Fibroblast of peridontal ligament (primary cell): ENCODE measurements at regions not wholly inside any gene's neighbourhood (a gene's known extent, or its start where the extent isn't known, plus 50 kb on each side); places are given as distances from the start of the nearest gene placed in this dataset.
"Not testable (repeated sequence)": the region's sequence is repeated elsewhere in the genome, so short reads cannot be mapped to it uniquely, and the experiment has no call there.

Source experiments
- DNase-seq: peaks from one replicate; pipeline ENCODE4 v3.0.0-alpha.2; 2010; ENCODE audit errors: extremely low read depth

- no peak for DNase-seq
Measured at GRCh38 chr20:4635781-4636180, 50.5 kb upstream of the PRNP start.

DNA sequence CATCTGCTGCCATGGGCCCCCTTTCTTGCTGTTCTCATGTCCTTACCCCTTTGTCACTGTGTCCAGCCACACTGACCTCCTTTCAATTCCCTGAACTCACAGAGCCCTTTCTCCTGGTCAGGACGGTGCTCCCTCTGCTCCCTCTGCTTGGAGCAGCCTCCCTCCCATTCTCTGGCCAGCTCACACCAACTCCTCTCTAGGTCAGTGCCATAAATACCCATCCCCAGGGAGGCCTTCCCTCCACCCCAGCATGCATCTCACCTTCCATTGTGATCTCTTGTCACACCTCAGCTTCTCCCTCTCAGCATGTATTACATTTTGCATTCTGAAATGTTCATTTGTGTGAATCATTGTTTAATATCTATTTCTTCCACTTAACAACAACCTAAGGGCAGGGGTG, 50.9 kb upstream of the PRNP start:
- DNase-seq, result no peak

- DNase-seq, result peak; percentile 97
Measured at GRCh38 chr20:4633780-4634179, 52.5 kb upstream of the PRNP start.

DNA sequence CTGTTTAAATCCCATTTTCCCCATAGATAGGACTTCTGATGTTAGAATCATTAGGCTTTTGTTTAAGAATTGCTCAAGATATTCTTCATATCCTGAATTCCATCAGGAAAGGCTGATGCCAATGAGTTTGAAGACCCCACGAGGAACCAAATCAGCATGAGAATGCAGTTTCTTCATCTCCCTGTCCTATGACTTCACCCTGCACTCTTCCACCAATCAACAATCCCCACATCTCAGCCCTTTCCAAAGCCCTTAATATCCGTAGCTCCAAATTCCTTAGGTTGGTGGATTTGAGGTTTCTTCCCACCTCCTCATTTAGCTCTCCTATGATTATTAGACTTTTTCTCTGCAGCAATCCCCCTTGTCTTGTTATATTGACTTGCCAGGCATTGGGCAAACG, 52.9 kb upstream of the PRNP start:
- peak; percentile 81 for DNase-seq

DNA sequence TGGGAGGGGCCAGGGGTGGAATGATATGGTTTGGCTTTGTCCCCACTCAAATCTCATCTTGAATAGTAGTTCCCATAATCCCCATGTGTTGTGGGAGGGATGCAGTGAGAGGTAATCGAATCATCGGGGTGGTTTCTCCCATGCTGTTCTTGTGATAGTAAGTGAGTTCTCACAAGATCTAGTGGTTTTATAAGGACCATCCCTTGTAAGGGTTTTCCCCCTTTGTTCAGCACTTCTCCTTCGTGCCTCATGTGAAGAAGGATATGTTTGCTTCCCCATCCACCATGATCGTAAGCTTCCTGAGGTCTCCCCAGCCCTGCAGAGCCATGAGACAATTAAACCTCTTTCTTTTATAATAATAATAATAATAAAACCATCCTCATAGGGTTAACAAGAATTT, 53.4 kb upstream of the PRNP start:
- DNase-seq, result no peak

DNA sequence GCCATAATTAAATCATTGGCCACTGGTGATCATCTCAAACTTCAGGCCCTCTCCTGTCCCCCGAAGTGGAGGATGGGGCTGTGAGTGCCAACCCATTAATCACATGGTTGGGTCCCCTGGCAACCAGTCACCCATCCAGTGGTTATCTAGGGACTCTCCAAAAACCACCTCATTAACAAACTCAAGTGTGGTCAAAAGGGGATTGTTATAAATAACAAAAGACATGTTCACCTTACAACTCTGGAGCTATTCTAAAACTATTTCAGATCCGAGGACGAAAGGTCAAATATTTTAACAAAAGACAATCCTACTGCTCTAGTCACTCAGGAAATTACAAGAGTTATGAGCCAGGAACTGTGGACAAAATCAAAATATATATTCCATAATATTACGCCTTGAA, 60.0 kb upstream of the PRNP start:
- DNase-seq, result no peak

DNA sequence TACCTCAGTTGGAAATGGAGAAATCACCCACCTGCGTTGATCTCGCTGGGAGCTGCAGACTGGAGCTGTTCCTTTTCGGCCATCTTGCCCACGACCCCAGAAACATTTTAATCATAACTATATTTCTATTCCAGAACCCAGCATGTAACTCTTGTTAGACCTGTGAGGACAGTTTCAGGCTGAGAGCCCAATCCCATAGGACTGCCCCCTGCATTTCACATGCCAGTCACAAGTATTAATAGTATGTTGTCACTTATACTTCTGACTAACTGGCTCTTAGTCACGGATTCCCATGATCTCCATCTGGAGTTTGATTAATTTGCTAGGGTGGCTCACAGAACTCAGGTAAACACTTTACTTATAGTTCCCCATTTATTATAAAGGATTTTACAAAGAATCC, 60.6 kb upstream of the PRNP start:
- no peak for DNase-seq

DNA sequence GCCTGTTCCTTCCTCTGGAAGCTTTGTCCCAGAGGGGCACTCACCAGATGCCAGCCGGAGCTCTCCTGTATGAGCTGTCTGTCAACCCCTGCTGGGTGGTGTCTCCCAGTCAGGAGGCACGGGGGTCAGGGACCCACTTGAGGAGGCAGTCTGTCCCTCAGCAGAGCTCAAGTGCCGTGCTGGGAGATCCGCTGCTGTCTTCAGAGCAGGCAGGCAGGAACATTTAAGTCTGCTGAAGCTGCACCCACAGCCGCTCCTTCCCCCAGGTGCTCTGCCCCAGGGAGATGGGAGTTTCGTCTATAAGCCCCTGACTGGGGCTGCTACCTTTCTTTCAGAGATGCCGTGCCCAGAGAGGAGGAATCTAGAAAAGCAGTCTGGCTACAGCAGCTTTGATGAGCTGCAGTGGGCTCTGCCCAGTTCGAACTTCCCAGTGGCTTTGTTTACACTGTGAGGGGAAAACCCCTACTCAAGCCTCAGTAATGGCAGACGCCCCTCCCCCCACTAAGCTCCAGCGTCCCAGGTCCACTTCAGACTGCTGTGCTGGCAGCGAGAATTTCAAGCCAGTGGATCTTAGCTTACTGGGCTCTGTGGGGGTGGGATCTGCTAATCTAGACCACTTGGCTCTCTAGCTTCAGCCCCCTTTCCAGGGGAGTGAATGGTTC, 61.5 kb upstream of the PRNP start:
- not testable (repeated sequence) for DNase-seq

DNA sequence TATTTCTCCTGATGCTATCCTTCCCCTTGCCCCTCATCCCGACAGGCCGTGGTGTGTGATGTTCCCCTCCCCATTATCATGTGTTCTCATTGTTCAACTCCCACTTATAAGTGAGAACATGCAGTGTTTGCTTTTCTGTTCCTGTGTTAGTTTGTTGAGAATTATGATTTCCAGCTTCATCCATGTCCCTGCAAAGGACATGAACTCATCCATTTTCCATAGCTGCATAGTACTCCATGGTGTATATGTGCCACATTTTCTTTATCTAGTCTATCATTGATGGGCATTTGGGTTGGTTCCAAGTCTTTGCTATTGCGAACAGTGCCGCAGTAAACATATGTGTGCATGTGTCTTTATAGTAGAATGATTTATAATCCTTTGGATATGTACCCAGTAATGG, 67.1 kb upstream of the PRNP start:
- not testable (repeated sequence) for DNase-seq

DNA sequence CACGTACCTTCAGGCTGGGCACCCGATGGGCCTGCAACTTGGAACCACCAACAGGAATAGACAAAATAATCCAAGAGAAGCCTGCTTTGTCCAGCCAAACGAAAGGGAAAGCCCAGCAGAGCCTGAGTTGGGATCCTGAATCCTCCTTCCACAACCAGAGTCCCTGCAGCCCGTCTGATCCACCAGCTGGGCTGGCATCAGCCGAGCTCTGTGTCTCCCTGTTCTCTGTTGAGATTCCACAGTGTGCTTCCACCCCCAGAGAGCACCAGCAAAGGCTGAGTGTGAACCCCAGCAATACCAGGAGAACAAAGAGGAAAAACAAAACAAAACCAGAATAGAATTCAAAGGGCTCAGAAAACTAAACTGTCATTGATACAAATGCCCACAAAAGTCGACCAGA, 68.8 kb upstream of the PRNP start:
- DNase-seq, result no peak

- no peak for DNase-seq
Measured at GRCh38 chr20:4617019-4617418, 69.2 kb upstream of the PRNP start.

DNA sequence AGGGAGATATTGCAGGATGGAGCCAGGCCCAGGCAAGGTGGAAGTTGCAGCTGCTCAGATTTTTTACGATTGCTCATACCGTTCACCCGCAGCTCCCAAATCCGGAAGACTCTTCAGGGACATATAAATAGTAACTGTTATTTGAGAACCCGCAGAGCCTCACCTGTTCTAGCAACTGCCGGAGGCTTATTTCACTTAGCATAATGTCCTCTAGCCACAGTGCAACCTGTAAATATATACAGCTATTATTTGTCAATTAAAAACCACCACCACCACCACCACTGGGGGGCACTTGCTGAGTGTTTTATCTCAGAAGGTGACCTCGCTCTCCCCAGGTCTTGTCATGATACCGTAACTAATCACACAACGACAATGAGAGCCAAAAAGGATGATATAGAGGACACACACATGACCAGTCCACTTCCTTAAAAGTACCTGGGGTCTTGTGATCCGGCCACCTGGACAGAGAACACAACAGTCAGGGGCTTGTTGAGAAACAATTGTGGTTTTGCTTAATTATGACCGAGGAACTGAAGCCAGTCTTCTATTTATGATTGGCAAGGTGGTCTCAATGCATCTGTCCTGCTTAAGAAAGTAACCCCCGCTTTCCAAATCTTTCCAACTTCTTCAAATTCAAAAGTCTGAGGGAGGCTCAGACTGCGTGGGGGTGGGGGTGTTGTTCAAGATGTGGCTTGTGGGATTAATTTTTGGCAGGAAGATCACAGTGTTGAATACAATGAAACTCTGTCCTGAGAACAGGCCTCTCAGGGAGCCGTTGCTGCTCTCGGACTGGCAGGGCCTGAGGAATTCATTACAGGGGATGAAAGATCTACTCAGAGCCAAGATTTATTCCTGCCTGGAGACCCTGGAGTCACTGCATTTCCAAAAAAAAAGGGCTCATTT, 72.3 kb upstream of the PRNP start:
- DNase-seq, result peak; percentile 64

DNA sequence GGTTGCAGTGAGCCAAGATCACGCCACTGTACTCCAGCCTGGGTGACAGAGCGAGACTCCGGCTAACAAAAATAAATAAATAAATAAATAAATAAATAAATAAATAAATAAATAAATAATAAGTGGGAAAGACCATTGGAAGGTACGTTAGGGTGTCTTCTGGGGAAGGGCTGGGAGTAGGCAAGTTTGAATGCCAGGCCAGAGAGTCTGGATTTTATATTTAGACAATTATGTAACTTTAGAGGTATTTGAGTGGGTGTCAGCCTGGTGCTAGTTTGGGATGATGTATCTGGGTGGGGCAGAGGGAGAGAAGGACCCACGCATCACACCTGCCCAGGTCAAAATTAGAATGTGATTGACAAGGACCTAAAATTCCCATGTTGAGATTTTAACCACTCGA, 73.1 kb upstream of the PRNP start:
- DNase-seq, result no peak

DNA sequence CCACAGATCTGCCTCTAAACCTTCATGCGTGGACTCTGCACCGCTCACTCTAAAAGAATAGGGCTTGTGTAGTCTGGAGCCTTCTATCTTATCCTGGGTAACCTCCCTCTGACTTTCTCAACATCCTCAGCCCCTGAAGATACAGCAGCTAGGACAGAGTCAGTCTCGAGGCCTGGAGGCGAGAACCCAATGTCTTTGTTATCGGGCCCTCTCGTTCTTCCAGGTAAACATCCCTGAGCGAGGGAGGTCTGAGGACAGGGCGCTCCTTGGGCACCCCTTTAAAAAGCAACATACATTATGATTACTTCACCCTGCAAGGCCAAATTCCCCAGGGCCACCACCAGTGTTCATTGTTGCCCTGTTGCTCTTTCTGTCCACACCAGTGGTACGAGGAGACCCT, 75.4 kb upstream of the PRNP start:
- no peak for DNase-seq

DNA sequence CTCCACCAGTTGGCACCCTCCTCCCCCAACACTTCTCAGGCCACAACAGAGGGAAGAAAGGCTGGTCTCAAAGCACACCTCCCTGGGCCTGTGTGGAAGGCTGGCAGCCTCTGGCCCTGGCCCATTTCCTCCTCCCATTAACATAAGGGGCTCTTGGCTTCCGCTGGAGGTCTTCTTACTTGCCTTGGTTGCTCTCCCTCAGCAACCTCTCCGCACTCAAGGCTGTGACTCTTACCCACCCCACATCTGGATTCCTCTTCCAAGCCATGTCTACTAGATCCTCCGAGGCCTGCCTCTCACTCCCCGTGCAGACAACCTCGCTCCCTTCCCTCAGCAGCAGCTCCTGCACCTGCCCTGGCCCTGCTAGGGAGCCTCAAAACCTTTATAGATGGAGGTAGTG, 76.7 kb upstream of the PRNP start:
- no peak for DNase-seq

- no peak for DNase-seq
Measured at GRCh38 chr20:4608861-4609260, 77.4 kb upstream of the PRNP start.

DNA sequence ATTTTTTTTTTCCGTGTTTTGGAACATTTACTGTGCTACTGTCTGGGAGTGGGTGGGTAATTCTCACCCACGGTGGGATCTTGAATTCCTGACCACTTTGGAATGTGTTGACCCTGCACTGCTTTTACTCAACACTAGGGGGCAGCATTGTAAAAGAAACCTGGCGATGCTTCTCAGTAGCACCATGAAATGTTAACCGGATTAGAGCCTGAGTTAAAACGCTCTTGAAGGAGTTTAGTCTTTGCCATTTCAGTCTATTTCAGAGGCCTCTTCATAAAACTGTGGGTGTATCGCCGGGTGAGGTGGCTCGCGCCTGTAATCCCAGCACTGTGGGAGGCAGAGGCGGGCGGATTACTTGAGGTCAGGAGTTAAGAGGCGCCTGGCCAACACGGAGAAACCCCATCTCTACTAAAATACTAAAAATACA, 79.0 kb upstream of the PRNP start:
- DNase-seq, result peak; percentile 86

DNA sequence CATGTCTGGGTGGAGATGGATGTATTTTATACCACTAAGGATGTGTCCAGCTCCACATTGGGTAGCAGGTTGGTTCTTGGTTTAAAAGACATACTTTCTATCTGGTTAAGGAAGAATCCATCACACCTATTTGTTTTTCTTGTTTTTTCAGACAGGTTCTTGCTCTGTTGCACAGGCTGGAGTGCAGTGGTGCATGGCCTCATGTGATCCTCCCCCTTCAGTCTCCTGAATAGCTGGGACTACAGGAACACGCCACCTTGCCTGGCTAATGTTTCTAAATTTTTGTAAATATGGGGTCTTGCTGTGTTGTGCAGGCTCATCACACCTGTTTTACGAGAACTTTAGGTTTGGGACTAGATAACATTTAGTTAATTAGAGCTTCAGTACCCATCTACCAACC, 80.2 kb upstream of the PRNP start:
- no peak for DNase-seq

DNA sequence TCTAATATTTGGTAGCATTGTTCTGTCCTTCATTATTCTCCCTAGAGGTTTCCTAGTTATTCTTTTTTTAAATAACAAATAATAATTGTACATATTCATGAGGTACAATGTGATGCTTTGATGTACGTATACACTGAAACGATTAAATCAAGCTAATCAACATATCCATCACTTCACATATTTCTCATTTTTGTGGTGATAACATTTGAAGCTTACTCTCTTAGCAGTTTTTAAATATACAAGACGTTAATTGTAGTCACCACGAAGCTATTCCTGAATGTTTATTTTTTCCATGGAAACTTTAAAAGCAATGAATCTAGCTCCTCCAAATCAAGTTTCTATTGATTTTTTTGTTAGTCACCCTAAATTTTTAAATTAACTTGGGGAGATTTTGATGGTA, 81.1 kb upstream of the PRNP start:
- no peak for DNase-seq

GRCh38 chr20:4604580-4604979, 81.7 kb upstream of the PRNP start:
- DNase-seq, result no peak

- no peak for DNase-seq
Measured at GRCh38 chr20:4603724-4604123, 82.5 kb upstream of the PRNP start.

- no peak for DNase-seq
Measured at GRCh38 chr20:4602297-4602631, 84.0 kb upstream of the PRNP start.

GRCh38 chr20:4601630-4602296, 84.5 kb upstream of the PRNP start:
- DNase-seq, result peak; percentile 30
